PC-9 (cell line): ENCODE measurements at regions not wholly inside any gene's neighbourhood (a gene's known extent, or its start where the extent isn't known, plus 50 kb on each side); places are given as distances from the start of the nearest gene placed in this dataset.

ENCODE experiments used
- CTCF ChIP-seq: fragments of 200-600 bp; sonication (generic); conservative IDR thresholded peaks from 2 replicates; pipeline ENCODE4 v1.6.1; 2017; ENCODE audit warnings: mixed run types, antibody characterized with exemption, mild to moderate bottlenecking, moderate library complexity
- EZH2 ChIP-seq: fragments of 200-600 bp; sonication (generic); IDR thresholded peaks from 2 replicates; pipeline ENCODE4 v1.8.0; 2017; ENCODE audit warnings: antibody characterized with exemption, low read depth

- TF ChIP-seq CTCF (no peak), EZH2 (no peak)
Measured at GRCh38 chr18:54769526-54770464, 58.5 kb upstream of the RAB27B start.
